IMR-90 (cell line): ENCODE measurements at regions not wholly inside any gene's neighbourhood (a gene's known extent, or its start where the extent isn't known, plus 50 kb on each side); places are given as distances from the start of the nearest gene placed in this dataset.
A peak's percentile ranks its signal among the peaks of the same experiment; 100 is the strongest.

ENCODE experiments used
- ATAC-seq: fragments of 200-7000 bp; cut with Tn5 transposase; 2 replicates; pipeline ENCODE4 v1.9.1; 2020; ENCODE audit warnings: low read depth, mild to moderate bottlenecking, moderate library complexity
- BruUV-seq: library from RNA; stranded (reverse); fragments of 400-500 nt; replicated peaks from 2 replicates; lab custom pipeline; 2021; lab: Mats Ljungman, UMichigan
- CTCF ChIA-PET: fragments of 300-600 bp; formaldehyde crosslinking; extraction: SDS; loops from one replicate; lab custom pipeline; 2021; ENCODE audit warnings: antibody characterized with exemption; lab: Yijun Ruan, JAX
- POLR2A ChIA-PET: fragments of 300-600 bp; sonication (Branson Sonifier 250); formaldehyde crosslinking; loops from one replicate; lab custom pipeline; 2022; ENCODE audit warnings: antibody characterized with exemption; ENCODE audit not compliant: unreplicated experiment; lab: Charles Lee
- DNase-seq: peaks from one replicate; pipeline ENCODE4 v3.0.0; 2013
- H2AFZ ChIP-seq: replicated peaks from 2 replicates; pipeline ENCODE3; 2013; ENCODE audit warnings: low read length, mild to moderate bottlenecking; ENCODE audit not compliant: poor library complexity
- H2AK5ac ChIP-seq: 2 replicates; pipeline ENCODE4 v1.6.1; 2013; ENCODE audit warnings: low read depth, low read length, inconsistent platforms
- H2AK9ac ChIP-seq: replicated peaks from 2 replicates; pipeline ENCODE3; 2013; ENCODE audit warnings: mild to moderate bottlenecking, low read depth, low read length, moderate library complexity; ENCODE audit not compliant: poor library complexity
- H2BK120ac ChIP-seq: 2 replicates; pipeline ENCODE4 v1.6.1; 2013; ENCODE audit warnings: low read depth, low read length, inconsistent platforms
- H2BK15ac ChIP-seq: 3 replicates; pipeline ENCODE4 v1.6.1; 2013; ENCODE audit warnings: low read depth, low read length, inconsistent platforms
- H2BK20ac ChIP-seq: 2 replicates; pipeline ENCODE4 v1.6.1; 2013; ENCODE audit warnings: low read depth, mild to moderate bottlenecking, inconsistent platforms, low read length, moderate library complexity
- H2BK5ac ChIP-seq: 2 replicates; pipeline ENCODE4 v1.6.1; 2013; ENCODE audit warnings: mild to moderate bottlenecking, low read depth, low read length, inconsistent platforms; ENCODE audit not compliant: poor library complexity, severe bottlenecking
- H3K14ac ChIP-seq: replicated peaks from 2 replicates; pipeline ENCODE4 v1.6.1; 2013; ENCODE audit warnings: low read depth, low read length, inconsistent platforms
- H3K18ac ChIP-seq: 2 replicates; pipeline ENCODE4 v1.6.1; 2013; ENCODE audit warnings: low read depth, low read length, control low read depth
- H3K23ac ChIP-seq: 2 replicates; pipeline ENCODE4 v1.6.1; 2013; ENCODE audit warnings: low read depth, low read length, inconsistent platforms
- H3K27ac ChIP-seq: 2 replicates; pipeline ENCODE4 v1.5.1; 2013; ENCODE audit warnings: mild to moderate bottlenecking, control low read depth, low read length; ENCODE audit not compliant: insufficient read depth
- H3K27me3 ChIP-seq: 2 replicates; pipeline ENCODE4 v1.6.1; 2013; ENCODE audit warnings: low read length; ENCODE audit not compliant: control insufficient read depth, insufficient read depth
- H3K36me3 ChIP-seq: 2 replicates; pipeline ENCODE4 v1.6.1; 2013; ENCODE audit warnings: low read length, mixed read lengths; ENCODE audit not compliant: control insufficient read depth, insufficient read depth
- H3K4ac ChIP-seq: 2 replicates; pipeline ENCODE4 v1.6.1; 2013; ENCODE audit warnings: low read depth, low read length, inconsistent platforms
- H3K4me1 ChIP-seq: 2 replicates; pipeline ENCODE4 v1.6.1; 2013; ENCODE audit warnings: low read length, mixed read lengths; ENCODE audit not compliant: control insufficient read depth, insufficient read depth
- H3K4me2 ChIP-seq: 2 replicates; pipeline ENCODE4 v1.6.1; 2013; ENCODE audit warnings: low read depth, mild to moderate bottlenecking, control low read depth, low read length, moderate library complexity
- H3K4me3 ChIP-seq: 2 replicates; pipeline ENCODE4 v1.5.1; 2013; ENCODE audit warnings: low read depth, mild to moderate bottlenecking, control low read depth, low read length, moderate library complexity; ENCODE audit not compliant: insufficient read depth
- H3K56ac ChIP-seq: 2 replicates; pipeline ENCODE4 v1.6.1; 2013; ENCODE audit warnings: low read length, inconsistent platforms; ENCODE audit not compliant: insufficient read depth; ENCODE audit errors: extremely low read depth
- H3K79me1 ChIP-seq, 2 experiments: 2 replicates each; pipeline ENCODE4 v1.6.1; 2013; ENCODE audit warnings: low read length in 2 of 2, inconsistent platforms in 1 of 2, low read depth in 1 of 2
- H3K9ac ChIP-seq: 2 replicates; pipeline ENCODE4 v1.6.1; 2013; ENCODE audit warnings: low read depth, low read length, control low read depth
- H3K9me1 ChIP-seq: 2 replicates; pipeline ENCODE4 v1.6.1; 2013; ENCODE audit warnings: low read length, inconsistent platforms; ENCODE audit not compliant: insufficient read depth
- H3K9me3 ChIP-seq: 2 replicates; pipeline ENCODE4 v1.6.1; 2013; ENCODE audit warnings: low read length; ENCODE audit not compliant: control insufficient read depth, insufficient read depth
- H4K20me1 ChIP-seq: 2 replicates; pipeline ENCODE4 v1.6.1; 2013; ENCODE audit warnings: low read length, inconsistent platforms; ENCODE audit not compliant: insufficient read depth
- H4K5ac ChIP-seq: 2 replicates; pipeline ENCODE4 v1.6.1; 2013; ENCODE audit warnings: mild to moderate bottlenecking, low read depth, low read length, control low read depth
- H4K8ac ChIP-seq, 2 experiments: 2 replicates each; pipeline ENCODE4 v1.6.1; 2013; ENCODE audit warnings: low read depth in 2 of 2, low read length in 2 of 2, control low read depth in 1 of 2, inconsistent platforms in 1 of 2
- H4K91ac ChIP-seq: 2 replicates; pipeline ENCODE4 v1.6.1; 2013; ENCODE audit warnings: low read depth, low read length, inconsistent platforms; ENCODE audit not compliant: insufficient read depth
- BHLHE40 ChIP-seq: fragments of 150-350 bp; IDR thresholded peaks from 2 replicates; pipeline ENCODE4 v1.6.1; 2016; ENCODE audit warnings: mild to moderate bottlenecking, low read depth, low read length
- FOS ChIP-seq: fragments of 150-350 bp; IDR thresholded peaks from 2 replicates; pipeline ENCODE4 v1.6.1; 2016; ENCODE audit warnings: low read depth, low read length
- RAD21 ChIP-seq: IDR thresholded peaks from 2 replicates; pipeline ENCODE4 v1.6.1; 2012; ENCODE audit warnings: low read length, improper control_type of control experiment
- WGBS, 2 experiments: methylation state at CpG; one replicate each; pipeline versions ENCODE4 v1.1.5 to v1.1.7; 2013; ENCODE audit warnings: missing lambda C conversion rate in 2 of 2; ENCODE audit not compliant: insufficient read length in 1 of 2; ENCODE audit errors: extremely low coverage in 2 of 2; 5-methylcytosine and 5-hydroxymethylcytosine counted together
- dilution Hi-C: fragments of 300-500 bp; cut with HindIII; formaldehyde crosslinking; loops from one replicate; pipeline ENCODE4 v1.14.3; 2018; ENCODE audit warnings: low sequenced_read_pairs; ENCODE audit not compliant: unreplicated experiment
- in situ Hi-C: fragments of 300-500 bp; cut with MboI; formaldehyde crosslinking; loops from 3 replicates; pipeline ENCODE4 v1.14.3; 2019; ENCODE audit warnings: low sequenced_read_pairs, inconsistent platforms, mixed read lengths
- intact Hi-C: fragments of 100-400 bp; cut with micrococcal nuclease; formaldehyde crosslinking; loops from 2 replicates; pipeline ENCODE4 v1.10.0; 2022

- ChIA-PET POLR2A (no interaction called here), CTCF (interaction anchor here (0.7 to 1.2 kb wide), 3 partner anchors 12 to 473 kb away, joined by 3 to 4 read pairs (median 3); no protein-coding TSS in a partner anchor)
- no peak overlapping the region for H2AFZ ChIP-seq
- intact Hi-C loops, result no loop called here
- no TSS peak for BruUV-seq
- no peaks in the 10 kb centered on the region for H3K36me3 ChIP-seq
- H2BK5ac ChIP-seq, result peak overlapping the region; percentile 95
- no peak overlapping the region for H3K9ac ChIP-seq
- peak overlapping the region; percentile 94; the same call in 1 of the 2 replicates for H3K4ac ChIP-seq
- H3K9me1 ChIP-seq, result peaks cover 8% of the 10 kb centered on the region; the same call in 1 of the 2 replicates
- no peaks in the 10 kb centered on the region for H3K27me3 ChIP-seq
- H4K5ac ChIP-seq, result no peak overlapping the region
- H4K8ac ChIP-seq, result peak overlapping the region; percentile 84 to 86; a peak in 3 of 4 replicates
- no peaks in the 10 kb centered on the region for H4K20me1 ChIP-seq
- peak overlapping the region; percentile 89; the same call in 1 of the 2 replicates for H3K14ac ChIP-seq
- H2AK9ac ChIP-seq, result no peak overlapping the region
- H2BK15ac ChIP-seq, result no peak overlapping the region
- no peak overlapping the region for H3K56ac ChIP-seq
- peak overlapping the region; percentile 90; the same call in 1 of the 2 replicates for H2AK5ac ChIP-seq
- no peak overlapping the region for H4K91ac ChIP-seq
- H3K23ac ChIP-seq, result peak overlapping the region; percentile 60; the same call in 1 of the 2 replicates
- H2BK20ac ChIP-seq, result peak overlapping the region; percentile 97; the same call in 1 of the 2 replicates
- H3K18ac ChIP-seq, result peak overlapping the region; percentile 82
- in situ Hi-C loops, result no loop called here
- H3K4me1 ChIP-seq, result peaks cover 9% of the 10 kb centered on the region; the same call in 1 of the 2 replicates
- peaks cover 3 to 22% of the 10 kb centered on the region in 2 experiments; a peak in 2 of 4 replicates for H3K79me1 ChIP-seq
- WGBS, 2 experiments, result 40% methylated on average over 2 of the region's 3 CpGs; no CpG with 5 or more reads in 1 of the 2 experiments
- no peak overlapping the region for H3K4me3 ChIP-seq
- H2BK120ac ChIP-seq, result peak overlapping the region; percentile 99
- TF ChIP-seq RAD21 (no peak; the same call in 1 of the 2 replicates), BHLHE40 (peak; percentile 54), FOS (peak; percentile 75)
- no peaks in the 10 kb centered on the region for H3K9me3 ChIP-seq
- peak overlapping the region; percentile 85; the same call in 1 of the 2 replicates for H3K27ac ChIP-seq
- no peak overlapping the region for H3K4me2 ChIP-seq
- peak; percentile 96 for DNase-seq
- dilution Hi-C loops, result no loop called here
- peak; percentile 86 for ATAC-seq
Observed at GRCh38 chr7:41222746-41223145, 480.1 kb downstream of the INHBA start.
